Endothelial cell of umbilical vein (primary cell): ENCODE measurements at regions not wholly inside any gene's neighbourhood (a gene's known extent, or its start where the extent isn't known, plus 50 kb on each side); places are given as distances from the start of the nearest gene placed in this dataset.

Experiments
- BruUV-seq: library from RNA; stranded (reverse); fragments of 400-500 nt; replicated peaks from 2 replicates; lab custom pipeline; 2021; lab: Mats Ljungman, UMichigan
- CTCF ChIA-PET: fragments of 300-600, 350-600 bp; sonication (Branson Sonifier 250); formaldehyde crosslinking; loops from one replicate; lab custom pipeline; 2021; ENCODE audit warnings: antibody characterized with exemption, inconsistent platforms; lab: Charles Lee
- POLR2A ChIA-PET: fragments of 300-600, 350-600 bp; sonication (Branson Sonifier 250); formaldehyde crosslinking; loops from one replicate; lab custom pipeline; 2021; ENCODE audit warnings: antibody characterized with exemption, inconsistent platforms; lab: Charles Lee
- DNase-seq: peaks from one replicate; pipeline ENCODE4 v3.0.0-alpha.2; 2011; ENCODE audit warnings: low read depth, low spot score
- FAIRE-seq: peaks from 2 replicates; lab custom pipeline; 2011; peaks lifted over from hg19 to GRCh38; lab: Jason Lieb, UNC
- H2AFZ ChIP-seq: 2 replicates; pipeline ENCODE4 v1.6.0; 2012; ENCODE audit warnings: low read depth, low read length, control low read depth, inconsistent platforms
- H3K27ac ChIP-seq: 2 replicates; pipeline ENCODE4 v1.5.1; 2011; ENCODE audit warnings: low read depth, mild to moderate bottlenecking, control low read depth, low read length, moderate library complexity; ENCODE audit not compliant: insufficient read depth
- H3K27me3 ChIP-seq, 2 experiments: 2 replicates each; pipeline versions ENCODE4 v1.6.0 to v1.6.1; 2011; ENCODE audit warnings: low read length in 2 of 2, mixed read lengths in 1 of 2; ENCODE audit not compliant: control insufficient read depth in 2 of 2, insufficient read depth in 2 of 2
- H3K36me3 ChIP-seq, 2 experiments: 2 replicates in 1 of 2; 3 replicates in 1 of 2; pipeline ENCODE4 v1.5.1; 2011; ENCODE audit warnings: low read length in 2 of 2, mild to moderate bottlenecking in 1 of 2, moderate library complexity in 1 of 2; ENCODE audit not compliant: control insufficient read depth in 2 of 2, insufficient read depth in 2 of 2; ENCODE audit errors: extremely low read depth in 1 of 2
- H3K4me1 ChIP-seq: 3 replicates; pipeline ENCODE4 v1.5.1; 2011; ENCODE audit warnings: mild to moderate bottlenecking, low read length; ENCODE audit not compliant: control insufficient read depth, insufficient read depth; ENCODE audit errors: extremely low read depth
- H3K4me2 ChIP-seq: 2 replicates; pipeline ENCODE4 v1.6.1; 2011; ENCODE audit warnings: low read length, control low read depth, mixed read lengths; ENCODE audit not compliant: insufficient read depth
- H3K4me3 ChIP-seq, 3 experiments: fragments of 200-600 bp in 1 of 3; sonication (generic), shearing (Covaris generic) in 1 of 3; replicated peaks in 1 of 3; 2 replicates each; pipeline ENCODE4 v1.5.1; 2011 to 2016; ENCODE audit warnings: control low read depth in 3 of 3, low read length in 3 of 3, mild to moderate bottlenecking in 2 of 3, inconsistent platforms in 1 of 3, low read depth in 1 of 3, moderate library complexity in 1 of 3; ENCODE audit not compliant: insufficient read depth in 1 of 3
- H3K79me2 ChIP-seq: 2 replicates; pipeline ENCODE4 v1.6.0; 2012; ENCODE audit warnings: low read length, inconsistent platforms; ENCODE audit not compliant: control insufficient read depth, insufficient read depth
- H3K9ac ChIP-seq: replicated peaks from 2 replicates; pipeline ENCODE3; 2011; ENCODE audit warnings: low read length, control low read depth; ENCODE audit not compliant: insufficient read depth; ENCODE audit errors: extremely low read depth
- H3K9me1 ChIP-seq: replicated peaks from 3 replicates; pipeline ENCODE4 v1.6.0; 2011; ENCODE audit warnings: mild to moderate bottlenecking, low read length; ENCODE audit not compliant: control insufficient read depth, insufficient read depth; ENCODE audit errors: extremely low read depth
- H3K9me3 ChIP-seq: replicated peaks from 2 replicates; pipeline ENCODE4 v1.5.1; 2012; ENCODE audit warnings: low read length, inconsistent platforms; ENCODE audit not compliant: control insufficient read depth, insufficient read depth
- H4K20me1 ChIP-seq: replicated peaks from 2 replicates; pipeline ENCODE3; 2011; ENCODE audit warnings: mild to moderate bottlenecking, low read length; ENCODE audit not compliant: control insufficient read depth, insufficient read depth; ENCODE audit errors: extremely low read depth
- CTCF ChIP-seq, 2 donors: IDR thresholded peaks; 1 replicate in 1 of 2; 2 replicates in 1 of 2; pipeline ENCODE4 v1.5.1; 2011; ENCODE audit warnings: low read length in 2 of 2, mild to moderate bottlenecking in 2 of 2, moderate library complexity in 2 of 2, control low read depth in 1 of 2, inconsistent platforms in 1 of 2, low read depth in 1 of 2; ENCODE audit not compliant: insufficient read depth in 1 of 2; ENCODE audit errors: extremely low read depth in 1 of 2
- EZH2 ChIP-seq: IDR thresholded peaks from 2 replicates; pipeline ENCODE4 v1.6.1; 2012; ENCODE audit warnings: borderline replicate concordance, low read depth, mild to moderate bottlenecking, moderate library complexity, low read length, inconsistent platforms; ENCODE audit not compliant: severe bottlenecking
- FOS ChIP-seq: IDR thresholded peaks from 2 replicates; pipeline ENCODE4 v1.6.1; 2011; ENCODE audit warnings: mild to moderate bottlenecking, low read length, moderate library complexity, borderline replicate concordance; ENCODE audit not compliant: insufficient read depth
- GATA2 ChIP-seq: IDR thresholded peaks from 2 replicates; pipeline ENCODE4 v1.7.0; 2011; ENCODE audit warnings: low read depth, mild to moderate bottlenecking, moderate library complexity, mixed read lengths, low read length; ENCODE audit not compliant: insufficient read length, insufficient read depth
- JUN ChIP-seq: IDR thresholded peaks from 2 replicates; pipeline ENCODE4 v1.6.1; 2011; ENCODE audit warnings: borderline replicate concordance, low read depth; ENCODE audit not compliant: insufficient read length, insufficient read depth
- MYC ChIP-seq: IDR thresholded peaks from one replicate; pipeline ENCODE4 v1.6.1; 2011; ENCODE audit warnings: mild to moderate bottlenecking, low read depth, low read length
- POLR2A ChIP-seq: IDR thresholded peaks from 2 replicates; pipeline ENCODE4 v1.6.1; 2012; ENCODE audit warnings: low read depth, mild to moderate bottlenecking, control low read depth, low read length
- POLR2AphosphoS5 ChIP-seq: IDR thresholded peaks from 2 replicates; pipeline ENCODE4 v1.6.1; 2012; ENCODE audit warnings: low read depth, mild to moderate bottlenecking, control low read depth, low read length, moderate library complexity; ENCODE audit not compliant: insufficient read depth
- dilution Hi-C: fragments of 300-500 bp; cut with MboI; formaldehyde crosslinking; loops from one replicate; pipeline ENCODE4 v1.15.0; 2019; ENCODE audit warnings: low sequenced_read_pairs; ENCODE audit not compliant: extremely low pct_ligation_motif_present
- intact Hi-C: fragments of 100-400 bp; cut with micrococcal nuclease; formaldehyde crosslinking; loops from one replicate; pipeline ENCODE4 v1.10.0; 2022
- TF ChIP-seq, protein P1 (sequence below): IDR thresholded peaks from 2 replicates; pipeline ENCODE4 v1.6.1; 2011; ENCODE audit not compliant: insufficient read depth, insufficient read length

GRCh38 chr6:55666037-55666436 is 87.0 kb upstream of the HMGCLL1 start:
- no peaks in the 10 kb centered on the region for H3K36me3 ChIP-seq
- H3K27ac ChIP-seq: no peak overlapping the region
- H3K4me1 ChIP-seq: no peaks in the 10 kb centered on the region
- H3K27me3 ChIP-seq: no peaks in the 10 kb centered on the region
- no peaks in the 10 kb centered on the region for H3K9me1 ChIP-seq
- no TSS peak for BruUV-seq
- DNase-seq (no peak), FAIRE-seq (no peak)
- no peaks in the 10 kb centered on the region for H3K9me3 ChIP-seq
- no peak overlapping the region for H2AFZ ChIP-seq
- H4K20me1 ChIP-seq: no peaks in the 10 kb centered on the region
- dilution Hi-C loops: no loop called here
- POLR2A ChIA-PET: no interaction called here
- no peaks in the 10 kb centered on the region for H3K79me2 ChIP-seq
- TF ChIP-seq EZH2: no peak
- no peak for TF ChIP-seq GATA2
- no peak for TF ChIP-seq POLR2AphosphoS5
- TF ChIP-seq JUN: no peak
- TF ChIP-seq POLR2A: no peak
- no peak for TF ChIP-seq CTCF (IDR thresholded peaks at IDR 0.05; ENCODE audit: extremely low read depth in 1 of 2, insufficient read depth in 1 of 2, low read depth in 1 of 2, low read length in 2 of 2)
- TF ChIP-seq, protein P1, sequence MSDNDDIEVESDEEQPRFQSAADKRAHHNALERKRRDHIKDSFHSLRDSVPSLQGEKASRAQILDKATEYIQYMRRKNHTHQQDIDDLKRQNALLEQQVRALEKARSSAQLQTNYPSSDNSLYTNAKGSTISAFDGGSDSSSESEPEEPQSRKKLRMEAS: no peak
- TF ChIP-seq MYC: no peak
- no peak for TF ChIP-seq FOS
- CTCF ChIA-PET: no interaction called here
- H3K9ac ChIP-seq: no peak overlapping the region
- intact Hi-C loops: no loop called here
- H3K4me2 ChIP-seq: no peak overlapping the region
- H3K4me3 ChIP-seq: no peak overlapping the region
